GM23338 (cell line): ENCODE measurements at regions not wholly inside any gene's neighbourhood (a gene's known extent, or its start where the extent isn't known, plus 50 kb on each side); places are given as distances from the start of the nearest gene placed in this dataset.
A peak's percentile ranks its signal among the peaks of the same experiment; 100 is the strongest.
"Not testable (repeated sequence)": the region's sequence is repeated elsewhere in the genome, so short reads cannot be mapped to it uniquely, and the experiment has no call there.

ENCODE experiments used
- ATAC-seq: fragments of 200-7000 bp; cut with Tn5 transposase; 3 replicates; pipeline ENCODE4 v1.9.1; 2020
- DNase-seq: peaks from one replicate; pipeline ENCODE4 v3.0.0-alpha.2; 2015; ENCODE audit warnings: low spot score
- H2AFZ ChIP-seq: fragments of 200-600 bp; sonication (generic); 2 replicates; pipeline ENCODE4 v1.8.0; 2016; ENCODE audit warnings: antibody characterized with exemption, mild to moderate bottlenecking, moderate library complexity
- H3F3A ChIP-seq: fragments of 200-600 bp; sonication (generic); replicated peaks from 2 replicates; pipeline ENCODE4 v1.8.0; 2017; ENCODE audit warnings: antibody characterized with exemption, mixed run types, low read depth
- H3K27ac ChIP-seq: fragments of 200-600 bp; sonication (generic); 2 replicates; pipeline ENCODE4 v1.6.1; 2016; ENCODE audit warnings: low read depth
- H3K27me3 ChIP-seq: fragments of 200-600 bp; sonication (generic); 2 replicates; pipeline ENCODE4 v1.8.0; 2016; ENCODE audit warnings: mild to moderate bottlenecking, mixed run types, moderate library complexity; ENCODE audit not compliant: insufficient read depth
- H3K36me3 ChIP-seq: fragments of 200-600 bp; sonication (generic); 2 replicates; pipeline ENCODE4 v1.8.0; 2016; ENCODE audit warnings: mild to moderate bottlenecking; ENCODE audit not compliant: insufficient read depth
- H3K4me1 ChIP-seq: fragments of 200-600 bp; sonication (generic); 2 replicates; pipeline ENCODE4 v1.8.0; 2016; ENCODE audit warnings: mild to moderate bottlenecking, moderate library complexity; ENCODE audit not compliant: insufficient read depth
- H3K4me2 ChIP-seq: fragments of 200-600 bp; sonication (generic); 2 replicates; pipeline ENCODE4 v1.7.1; 2017; ENCODE audit warnings: mixed run types
- H3K4me3 ChIP-seq: fragments of 200-600 bp; sonication (generic); 2 replicates; pipeline ENCODE4 v1.6.1; 2016; ENCODE audit warnings: mixed run types
- H3K79me2 ChIP-seq: fragments of 200-600 bp; sonication (generic); replicated peaks from 2 replicates; pipeline ENCODE4 v1.8.0; 2017; ENCODE audit warnings: mild to moderate bottlenecking; ENCODE audit not compliant: insufficient read depth
- H3K9me2 ChIP-seq: fragments of 200-600 bp; sonication (generic); 2 replicates; pipeline ENCODE4 v1.8.0; 2017; ENCODE audit not compliant: insufficient read depth
- H4K20me1 ChIP-seq: fragments of 200-600 bp; sonication (generic); replicated peaks from 2 replicates; pipeline ENCODE4 v1.8.0; 2017; ENCODE audit warnings: mild to moderate bottlenecking; ENCODE audit not compliant: insufficient read depth
- H3K27ac Mint-ChIP-seq: 2 replicates; pipeline ENCODE4 v1.8.0; 2020; ENCODE audit warnings: inconsistent platforms, mild to moderate bottlenecking, moderate library complexity, mixed read lengths
- H3K27me3 Mint-ChIP-seq: 3 replicates; pipeline ENCODE4 v1.8.0; 2022; ENCODE audit warnings: low read depth, mild to moderate bottlenecking, moderate library complexity, mixed read lengths, inconsistent platforms; ENCODE audit not compliant: insufficient read depth, poor library complexity
- H3K36me3 Mint-ChIP-seq: 3 replicates; pipeline ENCODE4 v1.8.0; 2021; ENCODE audit warnings: low read depth, mild to moderate bottlenecking, inconsistent platforms, moderate library complexity, mixed read lengths
- H3K4me1 Mint-ChIP-seq: 3 replicates; pipeline ENCODE4 v1.8.0; 2020; ENCODE audit warnings: mild to moderate bottlenecking, inconsistent platforms, mixed read lengths
- H3K4me3 Mint-ChIP-seq: 3 replicates; pipeline ENCODE4 v1.8.0; 2021; ENCODE audit warnings: moderate library complexity, mild to moderate bottlenecking, inconsistent platforms, mixed read lengths
- H3K9me3 Mint-ChIP-seq: 3 replicates; pipeline ENCODE4 v1.8.0; 2020; ENCODE audit warnings: moderate library complexity, mild to moderate bottlenecking, inconsistent platforms, mixed read lengths
- CREB1 ChIP-seq: fragments of 250-450 bp; sonication (Bioruptor Pico); IDR thresholded peaks from 2 replicates; pipeline ENCODE4 v1.5.0; 2020; ENCODE audit warnings: low read depth, mild to moderate bottlenecking, moderate library complexity
- EZH2phosphoT487 ChIP-seq: fragments of 200-600 bp; sonication (generic); IDR thresholded peaks from one replicate; pipeline ENCODE4 v1.8.1; 2018; ENCODE audit warnings: antibody characterized with exemption; ENCODE audit not compliant: unreplicated experiment
- JUNB ChIP-seq: IDR thresholded peaks from one replicate; pipeline ENCODE4 v1.6.1; 2016; ENCODE audit warnings: antibody characterized with exemption; ENCODE audit not compliant: unreplicated experiment
- NANOG ChIP-seq: IDR thresholded peaks from 2 replicates; pipeline ENCODE4 v1.6.1; 2016; ENCODE audit warnings: antibody characterized with exemption, borderline replicate concordance
- POLR2AphosphoS5 ChIP-seq: IDR thresholded peaks from 2 replicates; pipeline ENCODE4 v1.6.1; 2016; ENCODE audit warnings: antibody characterized with exemption, low read depth
- ZNF114 ChIP-seq: fragments of 250-450 bp; sonication (Bioruptor Pico); IDR thresholded peaks from 2 replicates; pipeline ENCODE4 v1.5.0; 2020; ENCODE audit warnings: mild to moderate bottlenecking, moderate library complexity
- TF ChIP-seq, protein P1 (sequence below), 2 experiments: fragments of 200-600 bp in 1 of 2; sonication (generic) in 1 of 2; conservative IDR thresholded peaks; 2 replicates each; pipeline versions ENCODE4 v1.5.1 to v1.6.1; 2016 to 2017; ENCODE audit warnings: antibody characterized with exemption in 2 of 2, low read depth in 2 of 2, mild to moderate bottlenecking in 2 of 2, moderate library complexity in 1 of 2
- TF ChIP-seq, protein P2 (sequence below): IDR thresholded peaks from 2 replicates; pipeline ENCODE4 v1.6.1; 2016; ENCODE audit warnings: antibody characterized with exemption
- TF ChIP-seq, protein P3 (sequence below): fragments of 250-450 bp; sonication (Bioruptor Pico); IDR thresholded peaks from 2 replicates; pipeline ENCODE4 v1.5.0; 2020; ENCODE audit warnings: mild to moderate bottlenecking, moderate library complexity

DNA sequence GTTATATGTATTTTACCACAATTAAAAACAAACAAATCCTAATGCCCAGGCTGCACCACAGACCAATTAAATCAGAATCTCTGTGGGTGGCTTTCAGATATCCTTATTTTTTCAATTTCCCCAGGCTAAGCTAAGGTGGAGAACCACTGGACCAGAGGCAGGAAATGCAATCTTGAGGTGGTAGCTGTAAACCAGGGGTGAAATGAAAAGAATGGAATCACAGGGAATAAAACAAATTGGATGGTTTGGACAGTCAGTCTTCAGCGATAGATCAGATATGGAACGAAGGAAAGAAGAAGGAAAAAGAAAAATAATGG, 215.4 kb downstream of the KCNRG start (continued):
- TF ChIP-seq, protein P1, sequence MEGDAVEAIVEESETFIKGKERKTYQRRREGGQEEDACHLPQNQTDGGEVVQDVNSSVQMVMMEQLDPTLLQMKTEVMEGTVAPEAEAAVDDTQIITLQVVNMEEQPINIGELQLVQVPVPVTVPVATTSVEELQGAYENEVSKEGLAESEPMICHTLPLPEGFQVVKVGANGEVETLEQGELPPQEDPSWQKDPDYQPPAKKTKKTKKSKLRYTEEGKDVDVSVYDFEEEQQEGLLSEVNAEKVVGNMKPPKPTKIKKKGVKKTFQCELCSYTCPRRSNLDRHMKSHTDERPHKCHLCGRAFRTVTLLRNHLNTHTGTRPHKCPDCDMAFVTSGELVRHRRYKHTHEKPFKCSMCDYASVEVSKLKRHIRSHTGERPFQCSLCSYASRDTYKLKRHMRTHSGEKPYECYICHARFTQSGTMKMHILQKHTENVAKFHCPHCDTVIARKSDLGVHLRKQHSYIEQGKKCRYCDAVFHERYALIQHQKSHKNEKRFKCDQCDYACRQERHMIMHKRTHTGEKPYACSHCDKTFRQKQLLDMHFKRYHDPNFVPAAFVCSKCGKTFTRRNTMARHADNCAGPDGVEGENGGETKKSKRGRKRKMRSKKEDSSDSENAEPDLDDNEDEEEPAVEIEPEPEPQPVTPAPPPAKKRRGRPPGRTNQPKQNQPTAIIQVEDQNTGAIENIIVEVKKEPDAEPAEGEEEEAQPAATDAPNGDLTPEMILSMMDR (conservative IDR thresholded peaks at IDR 0.05; ENCODE audit: low read depth in 2 of 2) = no peak
- TF ChIP-seq, protein P2, sequence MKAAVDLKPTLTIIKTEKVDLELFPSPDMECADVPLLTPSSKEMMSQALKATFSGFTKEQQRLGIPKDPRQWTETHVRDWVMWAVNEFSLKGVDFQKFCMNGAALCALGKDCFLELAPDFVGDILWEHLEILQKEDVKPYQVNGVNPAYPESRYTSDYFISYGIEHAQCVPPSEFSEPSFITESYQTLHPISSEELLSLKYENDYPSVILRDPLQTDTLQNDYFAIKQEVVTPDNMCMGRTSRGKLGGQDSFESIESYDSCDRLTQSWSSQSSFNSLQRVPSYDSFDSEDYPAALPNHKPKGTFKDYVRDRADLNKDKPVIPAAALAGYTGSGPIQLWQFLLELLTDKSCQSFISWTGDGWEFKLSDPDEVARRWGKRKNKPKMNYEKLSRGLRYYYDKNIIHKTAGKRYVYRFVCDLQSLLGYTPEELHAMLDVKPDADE = no peak
- TF ChIP-seq JUNB (no peak), CREB1 (CRISPR knock-in tag) (no peak), EZH2phosphoT487 (no peak)

DNA sequence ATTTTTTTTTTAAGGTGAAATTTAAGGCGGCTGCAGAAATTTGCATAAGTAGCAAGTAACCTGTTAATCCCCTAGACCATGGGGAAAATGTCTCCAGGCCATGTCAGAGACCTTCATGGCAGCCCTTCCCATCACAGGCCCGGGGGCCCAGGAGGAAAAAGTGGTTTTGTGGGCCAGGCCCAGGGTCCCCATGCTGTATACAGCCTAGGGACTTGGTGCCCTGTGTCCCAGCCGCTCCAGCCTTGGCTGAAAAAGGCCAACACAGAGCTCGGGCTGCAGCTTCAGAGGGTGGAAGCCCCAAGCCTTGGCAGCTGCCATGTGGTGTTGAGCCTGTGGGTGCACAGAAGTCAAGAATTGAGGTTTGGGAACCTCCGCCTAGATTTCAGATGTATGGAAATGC, 218.3 kb downstream of the KCNRG start:
- H3K4me2 ChIP-seq, H3K27ac Mint-ChIP-seq, ATAC-seq: not testable (repeated sequence)

DNA sequence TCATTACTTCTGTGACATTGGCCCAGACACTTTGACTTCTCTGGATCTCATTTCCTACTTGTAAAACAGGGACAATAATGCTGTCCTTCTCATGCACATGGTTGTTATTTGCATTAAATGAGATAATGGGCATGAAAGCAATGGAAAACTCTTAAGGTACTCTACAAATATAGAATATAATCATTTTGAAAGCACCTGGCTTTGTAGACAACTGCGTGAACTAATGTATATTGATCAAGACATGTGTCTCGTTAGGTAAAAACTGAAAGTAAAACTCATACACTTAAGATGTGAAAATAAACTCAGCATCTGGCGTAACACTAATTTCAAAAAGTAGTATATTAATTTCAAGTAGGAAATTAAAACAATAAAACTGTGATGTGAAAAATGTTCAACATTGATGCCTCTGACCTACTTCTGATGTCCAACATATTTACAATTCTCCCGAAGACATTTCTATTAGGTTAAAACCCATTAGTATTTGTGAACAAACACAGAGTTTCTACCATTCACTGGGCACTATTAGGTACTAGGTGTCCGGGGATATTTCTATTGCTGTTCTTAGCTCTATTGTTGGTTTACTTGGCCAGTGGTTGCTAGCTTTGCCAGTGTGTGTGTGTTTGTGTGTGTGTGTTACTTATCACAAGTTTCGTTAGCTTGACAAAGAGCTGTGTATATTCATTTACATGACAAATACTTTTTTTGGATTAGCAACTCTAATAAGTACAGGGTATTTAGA, 220.5 kb downstream of the KCNRG start:
- Histone ChIP-seq H2AFZ (no peak overlapping the region), H4K20me1 (0 out of 2 replicates have a peak, but pooled peaks cover 4% of the 10 kb centered on the region), H3K27me3 (no peaks in the 10 kb centered on the region), H3F3A (no peaks in the 10 kb centered on the region), H3K27ac (no peak overlapping the region), H3K4me3 (no peak overlapping the region), H3K4me2 (peak overlapping the region; percentile 3; the same call in 1 of the 2 replicates), H3K36me3 (no peaks in the 10 kb centered on the region), H3K9me2 (no peaks in the 10 kb centered on the region), H3K4me1 (no peaks in the 10 kb centered on the region), H3K79me2 (no peaks in the 10 kb centered on the region)
- DNase-seq = no peak
- H3K27me3 Mint-ChIP-seq = no peaks in the 10 kb centered on the region
- ATAC-seq = no peak
- no peak overlapping the region for H3K27ac Mint-ChIP-seq
- peaks cover 8% of the 10 kb centered on the region for H3K9me3 Mint-ChIP-seq
- peaks cover 11% of the 10 kb centered on the region for H3K36me3 Mint-ChIP-seq
- H3K4me1 Mint-ChIP-seq = peaks cover 7% of the 10 kb centered on the region; the same call in 2 of the 3 replicates
- H3K4me3 Mint-ChIP-seq = no peak overlapping the region
- TF ChIP-seq, protein P3, sequence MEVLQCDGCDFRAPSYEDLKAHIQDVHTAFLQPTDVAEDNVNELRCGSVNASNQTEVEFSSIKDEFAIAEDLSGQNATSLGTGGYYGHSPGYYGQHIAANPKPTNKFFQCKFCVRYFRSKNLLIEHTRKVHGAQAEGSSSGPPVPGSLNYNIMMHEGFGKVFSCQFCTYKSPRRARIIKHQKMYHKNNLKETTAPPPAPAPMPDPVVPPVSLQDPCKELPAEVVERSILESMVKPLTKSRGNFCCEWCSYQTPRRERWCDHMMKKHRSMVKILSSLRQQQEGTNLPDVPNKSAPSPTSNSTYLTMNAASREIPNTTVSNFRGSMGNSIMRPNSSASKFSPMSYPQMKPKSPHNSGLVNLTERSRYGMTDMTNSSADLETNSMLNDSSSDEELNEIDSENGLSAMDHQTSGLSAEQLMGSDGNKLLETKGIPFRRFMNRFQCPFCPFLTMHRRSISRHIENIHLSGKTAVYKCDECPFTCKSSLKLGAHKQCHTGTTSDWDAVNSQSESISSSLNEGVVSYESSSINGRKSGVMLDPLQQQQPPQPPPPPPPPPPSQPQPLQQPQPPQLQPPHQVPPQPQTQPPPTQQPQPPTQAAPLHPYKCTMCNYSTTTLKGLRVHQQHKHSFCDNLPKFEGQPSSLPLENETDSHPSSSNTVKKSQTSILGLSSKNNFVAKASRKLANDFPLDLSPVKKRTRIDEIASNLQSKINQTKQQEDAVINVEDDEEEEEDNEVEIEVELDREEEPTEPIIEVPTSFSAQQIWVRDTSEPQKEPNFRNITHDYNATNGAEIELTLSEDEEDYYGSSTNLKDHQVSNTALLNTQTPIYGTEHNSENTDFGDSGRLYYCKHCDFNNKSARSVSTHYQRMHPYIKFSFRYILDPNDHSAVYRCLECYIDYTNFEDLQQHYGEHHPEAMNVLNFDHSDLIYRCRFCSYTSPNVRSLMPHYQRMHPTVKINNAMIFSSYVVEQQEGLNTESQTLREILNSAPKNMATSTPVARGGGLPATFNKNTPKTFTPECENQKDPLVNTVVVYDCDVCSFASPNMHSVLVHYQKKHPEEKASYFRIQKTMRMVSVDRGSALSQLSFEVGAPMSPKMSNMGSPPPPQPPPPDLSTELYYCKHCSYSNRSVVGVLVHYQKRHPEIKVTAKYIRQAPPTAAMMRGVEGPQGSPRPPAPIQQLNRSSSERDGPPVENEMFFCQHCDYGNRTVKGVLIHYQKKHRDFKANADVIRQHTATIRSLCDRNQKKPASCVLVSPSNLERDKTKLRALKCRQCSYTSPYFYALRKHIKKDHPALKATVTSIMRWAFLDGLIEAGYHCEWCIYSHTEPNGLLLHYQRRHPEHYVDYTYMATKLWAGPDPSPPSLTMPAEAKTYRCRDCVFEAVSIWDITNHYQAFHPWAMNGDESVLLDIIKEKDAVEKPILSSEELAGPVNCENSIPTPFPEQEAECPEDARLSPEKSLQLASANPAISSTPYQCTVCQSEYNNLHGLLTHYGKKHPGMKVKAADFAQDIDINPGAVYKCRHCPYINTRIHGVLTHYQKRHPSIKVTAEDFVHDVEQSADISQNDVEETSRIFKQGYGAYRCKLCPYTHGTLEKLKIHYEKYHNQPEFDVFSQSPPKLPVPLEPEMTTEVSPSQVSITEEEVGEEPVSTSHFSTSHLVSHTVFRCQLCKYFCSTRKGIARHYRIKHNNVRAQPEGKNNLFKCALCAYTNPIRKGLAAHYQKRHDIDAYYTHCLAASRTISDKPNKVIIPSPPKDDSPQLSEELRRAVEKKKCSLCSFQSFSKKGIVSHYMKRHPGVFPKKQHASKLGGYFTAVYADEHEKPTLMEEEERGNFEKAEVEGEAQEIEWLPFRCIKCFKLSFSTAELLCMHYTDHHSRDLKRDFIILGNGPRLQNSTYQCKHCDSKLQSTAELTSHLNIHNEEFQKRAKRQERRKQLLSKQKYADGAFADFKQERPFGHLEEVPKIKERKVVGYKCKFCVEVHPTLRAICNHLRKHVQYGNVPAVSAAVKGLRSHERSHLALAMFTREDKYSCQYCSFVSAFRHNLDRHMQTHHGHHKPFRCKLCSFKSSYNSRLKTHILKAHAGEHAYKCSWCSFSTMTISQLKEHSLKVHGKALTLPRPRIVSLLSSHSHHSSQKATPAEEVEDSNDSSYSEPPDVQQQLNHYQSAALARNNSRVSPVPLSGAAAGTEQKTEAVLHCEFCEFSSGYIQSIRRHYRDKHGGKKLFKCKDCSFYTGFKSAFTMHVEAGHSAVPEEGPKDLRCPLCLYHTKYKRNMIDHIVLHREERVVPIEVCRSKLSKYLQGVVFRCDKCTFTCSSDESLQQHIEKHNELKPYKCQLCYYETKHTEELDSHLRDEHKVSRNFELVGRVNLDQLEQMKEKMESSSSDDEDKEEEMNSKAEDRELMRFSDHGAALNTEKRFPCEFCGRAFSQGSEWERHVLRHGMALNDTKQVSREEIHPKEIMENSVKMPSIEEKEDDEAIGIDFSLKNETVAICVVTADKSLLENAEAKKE (CRISPR knock-in tag) = no peak
- TF ChIP-seq EZH2phosphoT487 = no peak
- TF ChIP-seq, protein P2 = no peak
- no peak for TF ChIP-seq NANOG
- no peak for TF ChIP-seq ZNF114 (CRISPR knock-in tag)
- TF ChIP-seq POLR2AphosphoS5 = no peak
- no peak for TF ChIP-seq JUNB

More for the DNA sequence above, 218.3 kb downstream of the KCNRG start:
- H3K4me1 Mint-ChIP-seq, H3K79me2 ChIP-seq, H3K27ac ChIP-seq, H3K4me3 ChIP-seq, H4K20me1 ChIP-seq, H3K27me3 ChIP-seq, H3K4me1 ChIP-seq, H2AFZ ChIP-seq, H3K36me3 ChIP-seq, H3K27me3 Mint-ChIP-seq, H3K9me3 Mint-ChIP-seq, H3K9me2 ChIP-seq, H3K4me3 Mint-ChIP-seq, DNase-seq, H3F3A ChIP-seq: not testable (repeated sequence)
- H3K36me3 Mint-ChIP-seq = peaks cover 11% of the 10 kb centered on the region
